Tibial artery (tissue), 4 donors: ENCODE measurements at regions not wholly inside any gene's neighbourhood (a gene's known extent, or its start where the extent isn't known, plus 50 kb on each side); places are given as distances from the start of the nearest gene placed in this dataset.

Experiments
- DNase-seq, 2 donors: peaks; one replicate each; pipeline ENCODE4 v3.0.0-alpha.2; 2019
- H3K27ac ChIP-seq, 2 donors: fragments of 200-600 bp; sonication (generic) in 1 of 2; 1 replicate in 1 of 2; 2 replicates in 1 of 2; pipeline ENCODE4 v1.5.1; 2018 to 2019; ENCODE audit warnings: mild to moderate bottlenecking in 1 of 2
- H3K27me3 ChIP-seq, 2 donors: fragments of 200-600 bp; sonication (generic) in 1 of 2; one replicate each; pipeline versions ENCODE4 v1.5.1 to v1.6.0; 2016 to 2019
- H3K36me3 ChIP-seq, 3 donors: fragments of 200-600 bp; sonication (generic) in 2 of 3; one replicate each; pipeline ENCODE4 v1.5.1; 2016 to 2019; ENCODE audit warnings: mild to moderate bottlenecking in 2 of 3
- H3K4me1 ChIP-seq, 4 donors: fragments of 200-600 bp; sonication (generic) in 2 of 4; 1 replicate in 3 of 4; 2 replicates in 1 of 4; pipeline ENCODE4 v1.5.1; 2016 to 2019
- H3K4me3 ChIP-seq, 2 donors: fragments of 200-600 bp; sonication (generic) in 1 of 2; 1 replicate in 1 of 2; 2 replicates in 1 of 2; pipeline ENCODE4 v1.5.1; 2018 to 2019; ENCODE audit warnings: mild to moderate bottlenecking in 2 of 2
- H3K9me3 ChIP-seq, 3 donors: fragments of 200-600 bp; sonication (generic) in 1 of 3; one replicate each; pipeline ENCODE4 v1.5.1; 2016 to 2019
- intact Hi-C: fragments of 100-400 bp; cut with DNase I; formaldehyde crosslinking; loops from one replicate; pipeline ENCODE4 v1.15.0; 2023; ENCODE audit warnings: low total_unique reads
- TF ChIP-seq, protein P1 (sequence below), 2 experiments: fragments of 200-600 bp in 1 of 2; fragments of 450-650 bp in 1 of 2; IDR thresholded peaks; one replicate each; pipeline ENCODE4 v1.5.1; 2017 to 2019; ENCODE audit warnings: antibody characterized with exemption in 2 of 2, mild to moderate bottlenecking in 1 of 2, moderate library complexity in 1 of 2

GRCh38 chr4:119692001-119692400, 63.4 kb upstream of the PDE5A start:
- peak overlapping the region in 1 of 2 donors; percentile 32 for H3K27ac ChIP-seq

GRCh38 chr4:119690871-119691270, 62.3 kb upstream of the PDE5A start:
- H3K4me1 ChIP-seq: peaks cover 0 to 12% (median 0%) of the 10 kb centered on the region in 4 donors
- H3K4me3 ChIP-seq: no peak overlapping the region
- no peak overlapping the region for H3K27ac ChIP-seq
- H3K36me3 ChIP-seq: no peaks in the 10 kb centered on the region
- intact Hi-C loops: loop anchor here (5.0 kb wide), 1 partner anchor 356 kb away; no protein-coding TSS in a partner anchor
- H3K9me3 ChIP-seq: no peaks in the 10 kb centered on the region
- H3K27me3 ChIP-seq: no peaks in the 10 kb centered on the region
- DNase-seq: no peak
- TF ChIP-seq, protein P1, sequence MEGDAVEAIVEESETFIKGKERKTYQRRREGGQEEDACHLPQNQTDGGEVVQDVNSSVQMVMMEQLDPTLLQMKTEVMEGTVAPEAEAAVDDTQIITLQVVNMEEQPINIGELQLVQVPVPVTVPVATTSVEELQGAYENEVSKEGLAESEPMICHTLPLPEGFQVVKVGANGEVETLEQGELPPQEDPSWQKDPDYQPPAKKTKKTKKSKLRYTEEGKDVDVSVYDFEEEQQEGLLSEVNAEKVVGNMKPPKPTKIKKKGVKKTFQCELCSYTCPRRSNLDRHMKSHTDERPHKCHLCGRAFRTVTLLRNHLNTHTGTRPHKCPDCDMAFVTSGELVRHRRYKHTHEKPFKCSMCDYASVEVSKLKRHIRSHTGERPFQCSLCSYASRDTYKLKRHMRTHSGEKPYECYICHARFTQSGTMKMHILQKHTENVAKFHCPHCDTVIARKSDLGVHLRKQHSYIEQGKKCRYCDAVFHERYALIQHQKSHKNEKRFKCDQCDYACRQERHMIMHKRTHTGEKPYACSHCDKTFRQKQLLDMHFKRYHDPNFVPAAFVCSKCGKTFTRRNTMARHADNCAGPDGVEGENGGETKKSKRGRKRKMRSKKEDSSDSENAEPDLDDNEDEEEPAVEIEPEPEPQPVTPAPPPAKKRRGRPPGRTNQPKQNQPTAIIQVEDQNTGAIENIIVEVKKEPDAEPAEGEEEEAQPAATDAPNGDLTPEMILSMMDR (IDR thresholded peaks at IDR 0.05): no peak

More at GRCh38 chr4:119692001-119692400, 63.4 kb upstream of the PDE5A start:
- Histone ChIP-seq H3K36me3 (no peaks in the 10 kb centered on the region), H3K9me3 (no peaks in the 10 kb centered on the region), H3K4me3 (no peak overlapping the region), H3K27me3 (no peaks in the 10 kb centered on the region), H3K4me1 (peaks cover 0 to 12% (median 0%) of the 10 kb centered on the region in 4 donors)
- intact Hi-C loops: loop anchor here (5.0 kb wide), 1 partner anchor 355 kb away; no protein-coding TSS in a partner anchor
- TF ChIP-seq, protein P1 (IDR thresholded peaks at IDR 0.05): peak; percentile 25 to 56
- DNase-seq: peak in 1 of 2 donors; percentile 28

DNA sequence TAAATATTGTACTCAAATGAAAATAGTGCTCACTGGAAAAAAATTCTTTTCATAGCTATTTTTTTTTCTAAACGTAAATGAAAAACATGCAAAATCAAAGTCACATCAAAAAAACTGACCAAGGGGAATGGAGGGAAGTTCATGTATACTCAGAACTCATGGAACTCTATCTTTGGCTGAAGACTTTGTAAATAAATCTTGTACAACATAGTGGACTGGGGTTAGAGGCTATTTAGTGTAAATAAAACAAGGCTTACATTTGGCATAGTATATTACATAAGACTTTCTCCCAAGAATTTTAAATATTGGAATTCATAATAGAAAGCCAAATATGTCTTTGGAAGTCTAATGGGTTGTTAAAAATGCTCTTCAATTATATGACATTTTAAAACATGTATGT, 59.8 kb upstream of the PDE5A start:
- DNase-seq: no peak
- no peaks in the 10 kb centered on the region for H3K9me3 ChIP-seq
- no peaks in the 10 kb centered on the region for H3K27me3 ChIP-seq
- no peak overlapping the region for H3K27ac ChIP-seq
- intact Hi-C loops: no loop called here
- H3K36me3 ChIP-seq: no peaks in the 10 kb centered on the region
- TF ChIP-seq, protein P1 (IDR thresholded peaks at IDR 0.05): no peak
- no peak overlapping the region for H3K4me3 ChIP-seq
- H3K4me1 ChIP-seq: peaks cover 0 to 26% (median 6%) of the 10 kb centered on the region in 4 donors

GRCh38 chr4:119684463-119684862, 55.9 kb upstream of the PDE5A start:
- Histone ChIP-seq H3K9me3 (no peaks in the 10 kb centered on the region), H3K36me3 (no peaks in the 10 kb centered on the region), H3K27ac (peak overlapping the region in 1 of 2 donors; percentile 59), H3K4me1 (peaks cover 0 to 42% (median 14%) of the 10 kb centered on the region in 4 donors), H3K4me3 (no peak overlapping the region), H3K27me3 (no peaks in the 10 kb centered on the region)
- DNase-seq: no peak
- intact Hi-C loops: no loop called here
- TF ChIP-seq, protein P1 (IDR thresholded peaks at IDR 0.05): no peak

DNA sequence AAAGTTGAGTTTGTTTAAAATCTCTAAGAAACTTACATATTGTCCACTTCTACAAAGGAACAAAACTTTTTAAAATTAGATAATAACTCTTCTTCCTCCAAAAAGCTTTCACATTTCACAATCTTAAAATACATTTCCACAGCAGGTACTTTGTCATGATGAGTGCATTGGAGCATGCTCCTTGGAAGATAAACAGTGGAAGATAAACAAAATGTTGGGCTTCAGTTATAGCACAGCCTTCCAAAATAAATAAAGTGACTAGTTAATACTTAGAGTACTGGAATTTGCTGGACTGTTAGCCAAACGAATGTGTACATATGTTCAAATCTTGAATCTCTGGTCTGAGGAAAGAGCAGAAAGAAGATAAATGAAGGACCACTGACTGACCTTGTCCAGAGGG, 54.9 kb upstream of the PDE5A start:
- intact Hi-C loops: no loop called here
- no peaks in the 10 kb centered on the region for H3K9me3 ChIP-seq
- no peak for DNase-seq
- TF ChIP-seq, protein P1 (IDR thresholded peaks at IDR 0.05): no peak
- H3K4me3 ChIP-seq: no peak overlapping the region
- peaks cover 0 to 51% (median 22%) of the 10 kb centered on the region in 4 donors for H3K4me1 ChIP-seq
- H3K27ac ChIP-seq: peak overlapping the region; percentile 56 to 59
- no peaks in the 10 kb centered on the region for H3K36me3 ChIP-seq
- H3K27me3 ChIP-seq: no peaks in the 10 kb centered on the region

- no peaks in the 10 kb centered on the region for H3K9me3 ChIP-seq
- no peak for DNase-seq
- intact Hi-C loops: no loop called here
- peak overlapping the region; percentile 15 to 59 for H3K27ac ChIP-seq
- no peaks in the 10 kb centered on the region for H3K27me3 ChIP-seq
- H3K4me3 ChIP-seq: no peak overlapping the region
- TF ChIP-seq, protein P1 (IDR thresholded peaks at IDR 0.05): no peak
- no peaks in the 10 kb centered on the region for H3K36me3 ChIP-seq
- H3K4me1 ChIP-seq: peaks cover 0 to 52% (median 22%) of the 10 kb centered on the region in 4 donors
Measured at GRCh38 chr4:119682099-119682498, 53.5 kb upstream of the PDE5A start.
